OCI-LY1 (cell line): ENCODE measurements at regions not wholly inside any gene's neighbourhood (a gene's known extent, or its start where the extent isn't known, plus 50 kb on each side); places are given as distances from the start of the nearest gene placed in this dataset.

Experiments
- EZH2 ChIP-seq: fragments of 200-600 bp; sonication (generic), shearing (Covaris generic); IDR thresholded peaks from 2 replicates; pipeline ENCODE4 v1.8.0; 2017; ENCODE audit warnings: borderline replicate concordance, mixed run types, mild to moderate bottlenecking, antibody characterized with exemption, low read length, moderate library complexity, mixed read lengths
- TF ChIP-seq, protein P1 (sequence below): fragments of 200-600 bp; sonication (generic), shearing (Covaris generic); IDR thresholded peaks from 2 replicates; pipeline ENCODE4 v1.5.1; 2017; ENCODE audit warnings: mild to moderate bottlenecking, antibody characterized with exemption, low read length, moderate library complexity, mixed read lengths

DNA sequence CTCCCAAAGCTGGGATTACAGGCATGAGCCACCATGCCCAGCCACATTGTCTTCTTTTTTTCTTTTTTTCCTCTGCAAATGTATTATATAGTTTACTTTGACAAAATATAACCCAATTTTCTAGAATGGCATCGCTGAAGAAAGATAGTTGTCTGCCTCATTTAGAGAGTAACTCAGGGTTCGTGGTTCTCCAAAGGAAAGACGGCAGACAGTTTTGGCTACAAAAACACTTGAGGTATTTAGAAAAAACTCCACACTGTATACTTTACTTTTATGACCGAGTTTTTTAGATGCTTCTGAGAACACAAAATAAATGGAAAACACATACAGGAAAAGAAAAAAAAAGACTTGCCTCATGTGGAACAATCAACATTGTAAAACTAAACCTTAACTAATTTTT, 369.1 kb upstream of the ATP2B1 start:
- TF ChIP-seq, protein P1, sequence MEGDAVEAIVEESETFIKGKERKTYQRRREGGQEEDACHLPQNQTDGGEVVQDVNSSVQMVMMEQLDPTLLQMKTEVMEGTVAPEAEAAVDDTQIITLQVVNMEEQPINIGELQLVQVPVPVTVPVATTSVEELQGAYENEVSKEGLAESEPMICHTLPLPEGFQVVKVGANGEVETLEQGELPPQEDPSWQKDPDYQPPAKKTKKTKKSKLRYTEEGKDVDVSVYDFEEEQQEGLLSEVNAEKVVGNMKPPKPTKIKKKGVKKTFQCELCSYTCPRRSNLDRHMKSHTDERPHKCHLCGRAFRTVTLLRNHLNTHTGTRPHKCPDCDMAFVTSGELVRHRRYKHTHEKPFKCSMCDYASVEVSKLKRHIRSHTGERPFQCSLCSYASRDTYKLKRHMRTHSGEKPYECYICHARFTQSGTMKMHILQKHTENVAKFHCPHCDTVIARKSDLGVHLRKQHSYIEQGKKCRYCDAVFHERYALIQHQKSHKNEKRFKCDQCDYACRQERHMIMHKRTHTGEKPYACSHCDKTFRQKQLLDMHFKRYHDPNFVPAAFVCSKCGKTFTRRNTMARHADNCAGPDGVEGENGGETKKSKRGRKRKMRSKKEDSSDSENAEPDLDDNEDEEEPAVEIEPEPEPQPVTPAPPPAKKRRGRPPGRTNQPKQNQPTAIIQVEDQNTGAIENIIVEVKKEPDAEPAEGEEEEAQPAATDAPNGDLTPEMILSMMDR, result no peak
- no peak for TF ChIP-seq EZH2
